Tibial nerve (tissue), 3 donors: ENCODE measurements at regions not wholly inside any gene's neighbourhood (a gene's known extent, or its start where the extent isn't known, plus 50 kb on each side); places are given as distances from the start of the nearest gene placed in this dataset.

ENCODE experiments used
- CTCF ChIP-seq, 5 experiments: fragments of 200-600 bp in 3 of 5; fragments of 450-650 bp in 2 of 5; sonication (generic) in 3 of 5; IDR thresholded peaks; one replicate each; pipeline ENCODE4 v1.5.1; 2016 to 2019; ENCODE audit warnings: antibody characterized with exemption in 5 of 5, mild to moderate bottlenecking in 3 of 5, moderate library complexity in 2 of 5
- POLR2A ChIP-seq, 2 donors: fragments of 450-650 bp; IDR thresholded peaks; one replicate each; pipeline ENCODE4 v1.6.1; 2017; ENCODE audit warnings: antibody characterized with exemption in 2 of 2, mild to moderate bottlenecking in 2 of 2, moderate library complexity in 2 of 2

GRCh38 chr9:108161503-108161902 is 671.9 kb upstream of the KLF4 start:
- TF ChIP-seq CTCF (IDR thresholded peaks at IDR 0.05) (no peak), POLR2A (IDR thresholded peaks at IDR 0.05) (no peak)
